KMS-11 (cell line): ENCODE measurements at regions not wholly inside any gene's neighbourhood (a gene's known extent, or its start where the extent isn't known, plus 50 kb on each side); places are given as distances from the start of the nearest gene placed in this dataset.

Experiments
- H2AFZ ChIP-seq: fragments of 200-600 bp; sonication (generic); 2 replicates; pipeline ENCODE4 v1.6.1; 2016; ENCODE audit warnings: antibody characterized with exemption, mixed run types, low read depth
- H3K27ac ChIP-seq: fragments of 200-600 bp; sonication (generic); 2 replicates; pipeline ENCODE4 v1.6.1; 2016; ENCODE audit warnings: mild to moderate bottlenecking, mixed run types
- H3K27me3 ChIP-seq: fragments of 200-600 bp; sonication (generic); 2 replicates; pipeline ENCODE4 v1.6.1; 2017; ENCODE audit warnings: mild to moderate bottlenecking, low read depth, mixed run types, moderate library complexity; ENCODE audit not compliant: insufficient read depth
- H3K36me3 ChIP-seq: fragments of 200-600 bp; sonication (generic); 2 replicates; pipeline ENCODE4 v1.6.1; 2017; ENCODE audit warnings: mild to moderate bottlenecking, mixed run types; ENCODE audit not compliant: insufficient read depth
- H3K4me1 ChIP-seq: fragments of 200-600 bp; sonication (generic); 2 replicates; pipeline ENCODE4 v1.6.1; 2016; ENCODE audit warnings: mild to moderate bottlenecking, low read depth, mixed run types; ENCODE audit not compliant: poor library complexity, severe bottlenecking
- H3K4me2 ChIP-seq: fragments of 200-600 bp; sonication (generic); 2 replicates; pipeline ENCODE4 v1.7.0; 2016; ENCODE audit warnings: mild to moderate bottlenecking, mixed run types
- H3K4me3 ChIP-seq: fragments of 200-600 bp; sonication (generic); IDR thresholded peaks from 2 replicates; pipeline ENCODE4 v1.6.1; 2017; ENCODE audit warnings: low read depth, low read length, mixed read lengths; ENCODE audit not compliant: insufficient read depth
- H3K79me2 ChIP-seq: fragments of 200-600 bp; sonication (generic); 2 replicates; pipeline ENCODE4 v1.6.1; 2016; ENCODE audit warnings: low read depth, mixed run types; ENCODE audit not compliant: insufficient read depth
- H3K9ac ChIP-seq: fragments of 200-600 bp; sonication (generic); 2 replicates; pipeline ENCODE4 v1.6.1; 2016; ENCODE audit warnings: mild to moderate bottlenecking, mixed run types
- H4K20me1 ChIP-seq: fragments of 200-600 bp; sonication (generic); 2 replicates; pipeline ENCODE4 v1.6.1; 2016; ENCODE audit warnings: mild to moderate bottlenecking, mixed run types; ENCODE audit not compliant: insufficient read depth
- CTCF ChIP-seq: fragments of 200-600 bp; sonication (generic); conservative IDR thresholded peaks from 2 replicates; pipeline ENCODE4 v1.6.1; 2017; ENCODE audit warnings: low read depth, mild to moderate bottlenecking, antibody characterized with exemption, low read length, moderate library complexity, mixed read lengths

DNA sequence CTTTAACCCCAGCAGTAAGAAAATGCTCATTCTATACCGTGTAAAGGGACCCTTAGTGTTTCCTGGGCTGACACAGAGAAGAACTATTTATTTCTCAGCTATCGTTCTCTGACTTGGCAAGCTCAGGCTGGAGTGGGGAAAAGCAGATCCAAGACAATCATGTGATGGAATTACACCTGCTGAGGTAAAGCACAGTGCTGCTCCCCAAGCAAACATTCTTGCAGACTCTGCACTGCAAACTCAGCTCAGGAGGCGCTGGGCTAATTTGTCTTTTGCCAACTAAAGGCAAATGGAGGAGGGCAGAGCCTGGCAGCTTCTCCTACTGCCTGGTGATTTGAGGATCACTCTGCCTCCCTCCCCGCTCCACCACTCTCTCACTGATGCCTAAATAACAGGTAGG, 57.8 kb upstream of the FUT8 start:
- H3K4me2 ChIP-seq: no peak overlapping the region
- no peak overlapping the region for H3K27ac ChIP-seq
- H3K27me3 ChIP-seq: no peaks in the 10 kb centered on the region
- H2AFZ ChIP-seq: no peak overlapping the region
- peaks cover 43% of the 10 kb centered on the region for H3K4me1 ChIP-seq
- no peak overlapping the region for H3K9ac ChIP-seq
- H4K20me1 ChIP-seq: no peaks in the 10 kb centered on the region
- no peak overlapping the region for H3K4me3 ChIP-seq
- H3K36me3 ChIP-seq: no peaks in the 10 kb centered on the region
- TF ChIP-seq CTCF: no peak
- no peaks in the 10 kb centered on the region for H3K79me2 ChIP-seq

- Histone ChIP-seq H3K36me3 (no peaks in the 10 kb centered on the region), H3K4me1 (peaks cover 55% of the 10 kb centered on the region), H3K9ac (no peak overlapping the region; the same call in 1 of the 2 replicates), H3K79me2 (no peaks in the 10 kb centered on the region), H2AFZ (peak overlapping the region; percentile 67; the same call in 1 of the 2 replicates), H3K27me3 (no peaks in the 10 kb centered on the region), H3K4me2 (peak overlapping the region; percentile 80), H3K27ac (peak overlapping the region; percentile 65), H3K4me3 (no peak overlapping the region), H4K20me1 (no peaks in the 10 kb centered on the region)
- TF ChIP-seq CTCF: no peak
Observed at GRCh38 chr14:65356327-65356836, 56.1 kb upstream of the FUT8 start.

- Histone ChIP-seq H3K4me1 (peaks cover 55% of the 10 kb centered on the region), H3K36me3 (no peaks in the 10 kb centered on the region), H3K27ac (peak overlapping the region; percentile 65), H3K4me3 (no peak overlapping the region), H3K27me3 (no peaks in the 10 kb centered on the region), H3K4me2 (peak overlapping the region; percentile 80), H3K9ac (peak overlapping the region; percentile 6; the same call in 1 of the 2 replicates), H3K79me2 (no peaks in the 10 kb centered on the region), H2AFZ (peak overlapping the region; percentile 67), H4K20me1 (no peaks in the 10 kb centered on the region)
- TF ChIP-seq CTCF: no peak
Observed at GRCh38 chr14:65357113-65357512, 55.4 kb upstream of the FUT8 start.

DNA sequence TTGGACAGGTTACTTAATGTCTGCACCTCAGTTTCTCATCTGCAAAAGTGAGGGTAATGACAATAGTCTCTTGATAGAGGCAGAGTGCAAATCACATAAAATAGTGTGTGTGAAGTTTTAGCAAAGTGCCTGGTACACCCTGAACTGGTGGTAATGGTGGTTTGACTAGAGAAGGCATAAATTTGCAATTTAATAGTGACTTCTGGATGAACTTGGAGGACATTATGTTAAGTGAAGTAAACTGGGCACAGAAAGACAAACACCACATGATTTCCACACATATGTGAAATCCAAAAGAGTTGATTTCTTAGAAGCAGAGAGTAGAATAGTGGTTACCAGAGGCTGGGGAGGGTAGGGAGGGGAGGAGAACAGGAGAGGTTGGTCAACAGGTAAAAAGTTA, 54.8 kb upstream of the FUT8 start:
- 0 out of 2 replicates have a peak overlapping the region, but pooled peaks have one; percentile 6 for H3K9ac ChIP-seq
- no peak overlapping the region for H3K4me3 ChIP-seq
- H3K27me3 ChIP-seq: no peaks in the 10 kb centered on the region
- H3K4me1 ChIP-seq: peaks cover 55% of the 10 kb centered on the region
- H3K36me3 ChIP-seq: no peaks in the 10 kb centered on the region
- H2AFZ ChIP-seq: peak overlapping the region; percentile 67
- no peak for TF ChIP-seq CTCF
- no peaks in the 10 kb centered on the region for H3K79me2 ChIP-seq
- H4K20me1 ChIP-seq: no peaks in the 10 kb centered on the region
- H3K4me2 ChIP-seq: peak overlapping the region; percentile 80
- H3K27ac ChIP-seq: peak overlapping the region; percentile 65; the same call in 1 of the 2 replicates
